Ovary (tissue), 3 donors: ENCODE measurements at regions not wholly inside any gene's neighbourhood (a gene's known extent, or its start where the extent isn't known, plus 50 kb on each side); places are given as distances from the start of the nearest gene placed in this dataset.
"Not testable (repeated sequence)": the region's sequence is repeated elsewhere in the genome, so short reads cannot be mapped to it uniquely, and the experiment has no call there.

ENCODE experiments used
- POLR2A ChIP-seq: fragments of 450-650 bp; IDR thresholded peaks from one replicate; pipeline ENCODE4 v1.6.1; 2017; ENCODE audit warnings: antibody characterized with exemption, mild to moderate bottlenecking, moderate library complexity
- TF ChIP-seq, protein P1 (sequence below), 3 donors: fragments of 450-650 bp in 2 of 3; fragments of 200-600 bp in 1 of 3; IDR thresholded peaks; one replicate each; pipeline versions ENCODE4 v1.5.1 to v1.8.0; 2016 to 2022; ENCODE audit warnings: antibody characterized with exemption in 3 of 3, mild to moderate bottlenecking in 1 of 3
- donor health status: DM: no; HTN: no; CAD: no.

DNA sequence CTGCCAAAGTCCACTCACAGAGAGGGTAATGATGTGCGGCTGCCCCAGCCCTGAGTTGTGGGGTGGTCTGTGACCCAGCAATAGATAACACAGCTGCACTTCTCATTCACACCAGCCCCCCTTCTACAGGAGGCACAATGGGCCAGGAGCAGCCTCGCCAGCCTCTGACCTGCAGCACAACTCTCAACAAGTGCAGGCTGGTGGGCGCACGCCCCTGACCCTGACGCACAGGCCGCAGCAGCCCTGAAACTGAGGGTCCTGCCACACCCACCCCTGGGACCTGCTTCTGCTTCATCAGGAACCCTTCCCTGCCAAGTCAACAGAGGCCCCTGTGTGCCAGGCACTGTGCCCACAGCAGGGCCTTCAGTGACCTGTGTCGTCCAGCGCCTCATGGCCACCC lies 5402.2 kb upstream of the TPTE start:
- TF ChIP-seq, protein P1, sequence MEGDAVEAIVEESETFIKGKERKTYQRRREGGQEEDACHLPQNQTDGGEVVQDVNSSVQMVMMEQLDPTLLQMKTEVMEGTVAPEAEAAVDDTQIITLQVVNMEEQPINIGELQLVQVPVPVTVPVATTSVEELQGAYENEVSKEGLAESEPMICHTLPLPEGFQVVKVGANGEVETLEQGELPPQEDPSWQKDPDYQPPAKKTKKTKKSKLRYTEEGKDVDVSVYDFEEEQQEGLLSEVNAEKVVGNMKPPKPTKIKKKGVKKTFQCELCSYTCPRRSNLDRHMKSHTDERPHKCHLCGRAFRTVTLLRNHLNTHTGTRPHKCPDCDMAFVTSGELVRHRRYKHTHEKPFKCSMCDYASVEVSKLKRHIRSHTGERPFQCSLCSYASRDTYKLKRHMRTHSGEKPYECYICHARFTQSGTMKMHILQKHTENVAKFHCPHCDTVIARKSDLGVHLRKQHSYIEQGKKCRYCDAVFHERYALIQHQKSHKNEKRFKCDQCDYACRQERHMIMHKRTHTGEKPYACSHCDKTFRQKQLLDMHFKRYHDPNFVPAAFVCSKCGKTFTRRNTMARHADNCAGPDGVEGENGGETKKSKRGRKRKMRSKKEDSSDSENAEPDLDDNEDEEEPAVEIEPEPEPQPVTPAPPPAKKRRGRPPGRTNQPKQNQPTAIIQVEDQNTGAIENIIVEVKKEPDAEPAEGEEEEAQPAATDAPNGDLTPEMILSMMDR (IDR thresholded peaks at IDR 0.05), result not testable (repeated sequence)
- TF ChIP-seq POLR2A, result not testable (repeated sequence)
